HAP-1 (cell line): ENCODE measurements at regions not wholly inside any gene's neighbourhood (a gene's known extent, or its start where the extent isn't known, plus 50 kb on each side); places are given as distances from the start of the nearest gene placed in this dataset.
"Not testable (repeated sequence)": the region's sequence is repeated elsewhere in the genome, so short reads cannot be mapped to it uniquely, and the experiment has no call there.

ENCODE experiments used
- DNase-seq, 2 experiments: peaks; one replicate each; pipeline ENCODE4 v3.0.0-alpha.2; 2016 to 2020; ENCODE audit warnings: low spot score in 2 of 2
- H3K27me3 ChIP-seq: fragments of 250-450 bp; sonication (Bioruptor Pico); 2 replicates; pipeline ENCODE4 v1.5.1; 2020; ENCODE audit warnings: low read depth, mild to moderate bottlenecking, moderate library complexity
- H3K36me3 ChIP-seq: fragments of 250-450 bp; sonication (Bioruptor Pico); replicated peaks from 2 replicates; pipeline ENCODE4 v1.5.1; 2020; ENCODE audit warnings: mild to moderate bottlenecking
- H3K4me1 ChIP-seq: fragments of 250-450 bp; sonication (Bioruptor Pico); 2 replicates; pipeline ENCODE4 v1.5.1; 2020; ENCODE audit warnings: mild to moderate bottlenecking
- H3K4me3 ChIP-seq: fragments of 250-450 bp; sonication (Bioruptor Pico); 2 replicates; pipeline ENCODE4 v1.5.1; 2020; ENCODE audit warnings: mild to moderate bottlenecking, moderate library complexity
- H3K9me3 ChIP-seq: fragments of 250-450 bp; sonication (Bioruptor Pico); 2 replicates; pipeline ENCODE4 v1.5.1; 2020; ENCODE audit warnings: mild to moderate bottlenecking, moderate library complexity
- in situ Hi-C: fragments of 300-500 bp; cut with MboI; formaldehyde crosslinking; loops from 3 replicates; pipeline ENCODE4 v1.14.3; 2020; ENCODE audit warnings: low sequenced_read_pairs, inconsistent platforms, mixed read lengths

- Histone ChIP-seq H3K36me3 (no peaks in the 10 kb centered on the region), H3K4me1 (no peaks in the 10 kb centered on the region), H3K27me3 (peaks cover 11% of the 10 kb centered on the region; the same call in 1 of the 2 replicates), H3K4me3 (no peak overlapping the region), H3K9me3 (no peaks in the 10 kb centered on the region)
- in situ Hi-C loops: no loop called here
- no peak for DNase-seq
These were observed 63.2 kb downstream of the UNCX start for GRCh38 chr7:1295776-1296355.

GRCh38 chr7:1296356-1296981 is 63.8 kb downstream of the UNCX start:
- in situ Hi-C loops: no loop called here
- no peaks in the 10 kb centered on the region for H3K4me1 ChIP-seq
- no peaks in the 10 kb centered on the region for H3K36me3 ChIP-seq
- DNase-seq: no peak
- no peak overlapping the region for H3K4me3 ChIP-seq
- peaks cover 11% of the 10 kb centered on the region; the same call in 1 of the 2 replicates for H3K27me3 ChIP-seq
- no peaks in the 10 kb centered on the region for H3K9me3 ChIP-seq

GRCh38 chr7:1297017-1297960 is 64.6 kb downstream of the UNCX start:
- H3K4me3 ChIP-seq: no peak overlapping the region
- no peaks in the 10 kb centered on the region for H3K4me1 ChIP-seq
- no peak for DNase-seq
- peaks cover 11% of the 10 kb centered on the region; the same call in 1 of the 2 replicates for H3K27me3 ChIP-seq
- H3K36me3 ChIP-seq: no peaks in the 10 kb centered on the region
- in situ Hi-C loops: no loop called here
- no peaks in the 10 kb centered on the region for H3K9me3 ChIP-seq

- Histone ChIP-seq H3K9me3 (no peaks in the 10 kb centered on the region), H3K27me3 (peaks cover 11% of the 10 kb centered on the region; the same call in 1 of the 2 replicates), H3K4me1 (no peaks in the 10 kb centered on the region), H3K4me3 (no peak overlapping the region), H3K36me3 (no peaks in the 10 kb centered on the region)
- DNase-seq: no peak
- in situ Hi-C loops: no loop called here
These were observed 65.6 kb downstream of the UNCX start for GRCh38 chr7:1298051-1298930.

GRCh38 chr7:1298931-1299885 is 66.5 kb downstream of the UNCX start:
- Histone ChIP-seq H3K4me1 (no peaks in the 10 kb centered on the region), H3K36me3 (no peaks in the 10 kb centered on the region), H3K9me3 (no peaks in the 10 kb centered on the region), H3K27me3 (peaks cover 11% of the 10 kb centered on the region; the same call in 1 of the 2 replicates), H3K4me3 (no peak overlapping the region)
- no peak for DNase-seq
- in situ Hi-C loops: no loop called here

GRCh38 chr7:1300206-1300605 is 67.5 kb downstream of the UNCX start:
- Histone ChIP-seq H3K4me3 (no peak overlapping the region), H3K4me1 (no peaks in the 10 kb centered on the region), H3K9me3 (no peaks in the 10 kb centered on the region), H3K36me3 (no peaks in the 10 kb centered on the region), H3K27me3 (peaks cover 11% of the 10 kb centered on the region; the same call in 1 of the 2 replicates)
- DNase-seq: no peak
- in situ Hi-C loops: no loop called here

GRCh38 chr7:1300636-1301035 is 68.0 kb downstream of the UNCX start:
- in situ Hi-C loops: no loop called here
- Histone ChIP-seq H3K4me3 (no peak overlapping the region), H3K4me1 (no peaks in the 10 kb centered on the region), H3K36me3 (no peaks in the 10 kb centered on the region), H3K27me3 (peaks cover 11% of the 10 kb centered on the region; the same call in 1 of the 2 replicates), H3K9me3 (no peaks in the 10 kb centered on the region)
- no peak for DNase-seq

GRCh38 chr7:1301054-1301881 is 68.6 kb downstream of the UNCX start:
- DNase-seq: no peak
- no peaks in the 10 kb centered on the region for H3K9me3 ChIP-seq
- in situ Hi-C loops: no loop called here
- no peaks in the 10 kb centered on the region for H3K36me3 ChIP-seq
- no peaks in the 10 kb centered on the region for H3K4me1 ChIP-seq
- no peak overlapping the region for H3K4me3 ChIP-seq
- H3K27me3 ChIP-seq: peaks cover 11% of the 10 kb centered on the region; the same call in 1 of the 2 replicates

- in situ Hi-C loops: no loop called here
- no peaks in the 10 kb centered on the region for H3K9me3 ChIP-seq
- H3K36me3 ChIP-seq: no peaks in the 10 kb centered on the region
- no peak overlapping the region for H3K4me3 ChIP-seq
- no peak for DNase-seq
- peaks cover 10% of the 10 kb centered on the region; the same call in 1 of the 2 replicates for H3K27me3 ChIP-seq
- H3K4me1 ChIP-seq: no peaks in the 10 kb centered on the region
These were observed 69.2 kb downstream of the UNCX start for GRCh38 chr7:1301882-1302251.

- H3K27me3 ChIP-seq: no peaks in the 10 kb centered on the region
- H3K4me1 ChIP-seq: no peaks in the 10 kb centered on the region
- in situ Hi-C loops: no loop called here
- no peaks in the 10 kb centered on the region for H3K36me3 ChIP-seq
- no peaks in the 10 kb centered on the region for H3K9me3 ChIP-seq
- no peak overlapping the region for H3K4me3 ChIP-seq
- DNase-seq: no peak
These were observed 70.3 kb downstream of the UNCX start for GRCh38 chr7:1302936-1303335.

GRCh38 chr7:1304011-1304410 is 71.3 kb downstream of the UNCX start:
- not testable (repeated sequence) for H3K27me3 ChIP-seq

GRCh38 chr7:1305873-1306272 is 73.2 kb downstream of the UNCX start:
- in situ Hi-C loops: no loop called here
- Histone ChIP-seq H3K36me3 (no peaks in the 10 kb centered on the region), H3K9me3 (no peaks in the 10 kb centered on the region), H3K4me3 (no peak overlapping the region), H3K27me3 (no peaks in the 10 kb centered on the region), H3K4me1 (no peaks in the 10 kb centered on the region)
- DNase-seq: no peak

More at GRCh38 chr7:1304011-1304410, 71.3 kb downstream of the UNCX start:
- H3K36me3 ChIP-seq, H3K4me3 ChIP-seq, in situ Hi-C loops, DNase-seq, H3K4me1 ChIP-seq, H3K9me3 ChIP-seq: not testable (repeated sequence)
